Heart left ventricle (tissue), 13 donors: ENCODE measurements at regions not wholly inside any gene's neighbourhood (a gene's known extent, or its start where the extent isn't known, plus 50 kb on each side); places are given as distances from the start of the nearest gene placed in this dataset.

ENCODE experiments used
- CTCF ChIP-seq, 12 donors: fragments of 200-600 bp; sonication (generic) in 4 of 12; IDR thresholded peaks; one replicate each; pipeline versions ENCODE4 v1.5.0 to v1.8.0; 2018 to 2022; ENCODE audit warnings: antibody characterized with exemption in 12 of 12, mild to moderate bottlenecking in 5 of 12
- POLR2A ChIP-seq, 2 donors: fragments of 450-650 bp; IDR thresholded peaks; one replicate each; pipeline ENCODE4 v1.6.1; 2017; ENCODE audit warnings: antibody characterized with exemption in 2 of 2, mild to moderate bottlenecking in 2 of 2, moderate library complexity in 2 of 2
- donor health status: ischemic (EF 13 %, LVEDD 7.1; RV severe dilation, severe dysfunction).
- donor health status: DM: no; HTN: yes; CAD: no.
- donor health status: DM: no; HTN: no; CAD: no.
- donor health status: ischemic (EF 25% LVEDD 6.9; RV normal size, moderate dysfunction).
- donor health status: ischemic (EF 25% LVEDD 5.7; RV mildly dilated, moderate dysfunction).
- donor health status: ischemic (EF 35%, LVEDD 5.7; RV mildly dilated, moderate dysfunction).
- donor health status: nonischemic (EF 11% LVEDD 7.7; RV severe dilation, severe dysfunction).
- donor health status: DM: yes; HTN: yes; CAD: no.
- donor health status: PGD.
- donor health status: ischemic (EF 29% LVEDD 5.4; RV normal size, mild dysfunction).
- donor health status: nonischemic (EF 23%, LVEDD 6.1; RV moderate dilation, normal function).

GRCh38 chr2:114061566-114062098 is 171.7 kb downstream of the ACTR3 start:
- TF ChIP-seq CTCF (IDR thresholded peaks at IDR 0.05) (no peak), POLR2A (IDR thresholded peaks at IDR 0.05) (no peak)
